OCI-LY1 (cell line): ENCODE measurements at regions not wholly inside any gene's neighbourhood (a gene's known extent, or its start where the extent isn't known, plus 50 kb on each side); places are given as distances from the start of the nearest gene placed in this dataset.

ENCODE experiments used
- EZH2 ChIP-seq: fragments of 200-600 bp; sonication (generic), shearing (Covaris generic); IDR thresholded peaks from 2 replicates; pipeline ENCODE4 v1.8.0; 2017; ENCODE audit warnings: borderline replicate concordance, mixed run types, mild to moderate bottlenecking, antibody characterized with exemption, low read length, moderate library complexity, mixed read lengths
- TF ChIP-seq, protein P1 (sequence below): fragments of 200-600 bp; sonication (generic), shearing (Covaris generic); IDR thresholded peaks from 2 replicates; pipeline ENCODE4 v1.5.1; 2017; ENCODE audit warnings: mild to moderate bottlenecking, antibody characterized with exemption, low read length, moderate library complexity, mixed read lengths

GRCh38 chr18:10036479-10036878 lies 122.7 kb downstream of the VAPA start:
- TF ChIP-seq, protein P1, sequence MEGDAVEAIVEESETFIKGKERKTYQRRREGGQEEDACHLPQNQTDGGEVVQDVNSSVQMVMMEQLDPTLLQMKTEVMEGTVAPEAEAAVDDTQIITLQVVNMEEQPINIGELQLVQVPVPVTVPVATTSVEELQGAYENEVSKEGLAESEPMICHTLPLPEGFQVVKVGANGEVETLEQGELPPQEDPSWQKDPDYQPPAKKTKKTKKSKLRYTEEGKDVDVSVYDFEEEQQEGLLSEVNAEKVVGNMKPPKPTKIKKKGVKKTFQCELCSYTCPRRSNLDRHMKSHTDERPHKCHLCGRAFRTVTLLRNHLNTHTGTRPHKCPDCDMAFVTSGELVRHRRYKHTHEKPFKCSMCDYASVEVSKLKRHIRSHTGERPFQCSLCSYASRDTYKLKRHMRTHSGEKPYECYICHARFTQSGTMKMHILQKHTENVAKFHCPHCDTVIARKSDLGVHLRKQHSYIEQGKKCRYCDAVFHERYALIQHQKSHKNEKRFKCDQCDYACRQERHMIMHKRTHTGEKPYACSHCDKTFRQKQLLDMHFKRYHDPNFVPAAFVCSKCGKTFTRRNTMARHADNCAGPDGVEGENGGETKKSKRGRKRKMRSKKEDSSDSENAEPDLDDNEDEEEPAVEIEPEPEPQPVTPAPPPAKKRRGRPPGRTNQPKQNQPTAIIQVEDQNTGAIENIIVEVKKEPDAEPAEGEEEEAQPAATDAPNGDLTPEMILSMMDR, result no peak
- TF ChIP-seq EZH2, result no peak
